ENCODE measurements at regions not wholly inside any gene's neighbourhood (a gene's known extent, or its start where the extent isn't known, plus 50 kb on each side); places are given as distances from the start of the nearest gene placed in this dataset.

- H3K4me3 Mint-ChIP-seq = no peak overlapping the region
- intact Hi-C loops (cut with DNase I, micrococcal nuclease) = no loop called here
- CTCF ChIA-PET = no interaction called here
Observed at GRCh38 chr20:4610871-4611270, 75.4 kb upstream of the PRNP start.

GRCh38 chr20:4609511-4609910 is 76.7 kb upstream of the PRNP start:
- Mint-ChIP-seq H3K36me3 (ENCODE audit: low read depth) (no peaks in the 10 kb centered on the region), H3K27me3 (peaks cover 8% of the 10 kb centered on the region), H3K4me3 (no peak overlapping the region), H3K9me3 (no peaks in the 10 kb centered on the region), H3K27ac (no peak overlapping the region), H3K4me1 (ENCODE audit: low read depth) (peaks cover 6% of the 10 kb centered on the region)
- DNase-seq = no peak
- H3K36me3 ChIP-seq (ENCODE audit: insufficient read depth, low read length) = no peaks in the 10 kb centered on the region
- intact Hi-C loops (cut with DNase I, micrococcal nuclease) = loop anchor here (5.0 to 10.0 kb wide), 4 partner anchors 255 to 502 kb away; no protein-coding TSS in a partner anchor
- no peak for ATAC-seq (ENCODE audit: poor library complexity)
- no peaks in the 10 kb centered on the region for H3K9me3 ChIP-seq (ENCODE audit: control insufficient read depth in 1 of 2, insufficient read depth in 1 of 2, low read length in 2 of 2)
- POLR2A ChIA-PET = interaction anchor here (0.8 to 1.3 kb wide), 2 partner anchors 52 to 111 kb away, joined by 3 read pairs; no protein-coding TSS in a partner anchor
- H3K4me1 ChIP-seq (ENCODE audit: insufficient read depth, low read length) = peaks cover 11% of the 10 kb centered on the region
- no peak overlapping the region for H3K27ac ChIP-seq (ENCODE audit: low read depth in 1 of 2, low read length in 2 of 2)
- CTCF ChIA-PET = interaction anchor here (1.5 kb wide), 1 partner anchor 111 kb away, joined by 6 read pairs; no protein-coding TSS in a partner anchor
- TF ChIP-seq CTCF (IDR thresholded peaks at IDR 0.05) = no peak
- H3K4me3 ChIP-seq (ENCODE audit: low read length) = no peak overlapping the region
- H3K27me3 ChIP-seq (ENCODE audit: control insufficient read depth in 1 of 2, insufficient read depth in 2 of 2, low read length in 2 of 2) = peaks cover 0 to 15% of the 10 kb centered on the region in 2 experiments

More at GRCh38 chr20:4610871-4611270, 75.4 kb upstream of the PRNP start:
- Histone ChIP-seq H3K27me3 (ENCODE audit: control insufficient read depth in 1 of 2, insufficient read depth in 2 of 2, low read length in 2 of 2) (peaks cover 0 to 4% of the 10 kb centered on the region in 2 experiments), H3K9me3 (ENCODE audit: control insufficient read depth in 1 of 2, insufficient read depth in 1 of 2, low read length in 2 of 2) (no peaks in the 10 kb centered on the region), H3K4me1 (ENCODE audit: insufficient read depth, low read length) (peaks cover 11% of the 10 kb centered on the region), H3K27ac (ENCODE audit: low read depth in 1 of 2, low read length in 2 of 2) (no peak overlapping the region), H3K4me3 (ENCODE audit: low read length) (no peak overlapping the region), H3K36me3 (ENCODE audit: insufficient read depth, low read length) (no peaks in the 10 kb centered on the region)
- TF ChIP-seq CTCF (IDR thresholded peaks at IDR 0.05) = no peak
- ATAC-seq (ENCODE audit: poor library complexity) = no peak
- H3K9me3 Mint-ChIP-seq = no peaks in the 10 kb centered on the region
- no peaks in the 10 kb centered on the region for H3K36me3 Mint-ChIP-seq (ENCODE audit: low read depth)
- POLR2A ChIA-PET = no interaction called here
- peaks cover 4% of the 10 kb centered on the region for H3K27me3 Mint-ChIP-seq
- H3K4me1 Mint-ChIP-seq (ENCODE audit: low read depth) = peaks cover 6% of the 10 kb centered on the region
- DNase-seq = no peak
- H3K27ac Mint-ChIP-seq = no peak overlapping the region

GRCh38 chr20:4608861-4609260 is 77.4 kb upstream of the PRNP start:
- no peaks in the 10 kb centered on the region for H3K9me3 Mint-ChIP-seq
- H3K36me3 ChIP-seq (ENCODE audit: insufficient read depth, low read length) = no peaks in the 10 kb centered on the region
- no peak for DNase-seq
- intact Hi-C loops (cut with DNase I, micrococcal nuclease) = loop anchor here (5.0 to 10.0 kb wide), 4 partner anchors 256 to 502 kb away; no protein-coding TSS in a partner anchor
- no peaks in the 10 kb centered on the region for H3K9me3 ChIP-seq (ENCODE audit: control insufficient read depth in 1 of 2, insufficient read depth in 1 of 2, low read length in 2 of 2)
- no peak overlapping the region for H3K4me3 ChIP-seq (ENCODE audit: low read length)
- H3K27me3 Mint-ChIP-seq = peaks cover 10% of the 10 kb centered on the region
- no peak overlapping the region for H3K27ac Mint-ChIP-seq
- no peak for TF ChIP-seq CTCF (IDR thresholded peaks at IDR 0.05)
- H3K4me1 ChIP-seq (ENCODE audit: insufficient read depth, low read length) = peaks cover 5% of the 10 kb centered on the region
- POLR2A ChIA-PET = interaction anchor here (0.8 kb wide), 1 partner anchor 53 kb away, joined by 3 read pairs; no protein-coding TSS in a partner anchor
- CTCF ChIA-PET = interaction anchor here (1.5 kb wide), 1 partner anchor 111 kb away, joined by 6 read pairs; no protein-coding TSS in a partner anchor
- no peaks in the 10 kb centered on the region for H3K36me3 Mint-ChIP-seq (ENCODE audit: low read depth)
- H3K4me1 Mint-ChIP-seq (ENCODE audit: low read depth) = peaks cover 4% of the 10 kb centered on the region
- H3K27me3 ChIP-seq (ENCODE audit: control insufficient read depth in 1 of 2, insufficient read depth in 2 of 2, low read length in 2 of 2) = peaks cover 0 to 17% of the 10 kb centered on the region in 2 experiments
- no peak for ATAC-seq (ENCODE audit: poor library complexity)
- no peak overlapping the region for H3K27ac ChIP-seq (ENCODE audit: low read depth in 1 of 2, low read length in 2 of 2)
- H3K4me3 Mint-ChIP-seq = no peak overlapping the region
